HG02642 (cell line): ENCODE measurements at regions not wholly inside any gene's neighbourhood (a gene's known extent, or its start where the extent isn't known, plus 50 kb on each side); places are given as distances from the start of the nearest gene placed in this dataset.

ENCODE experiments used
- ATAC-seq: cut with Tn5 transposase; IDR thresholded peaks from one replicate; pipeline ENCODE4 v1.9.1; 2021; ENCODE audit warnings: mild to moderate bottlenecking; ENCODE audit not compliant: unreplicated experiment, poor library complexity

- no peak for ATAC-seq
Measured at GRCh38 chr5:173557123-173557903, 59.1 kb downstream of the BOD1 start.

- no peak for ATAC-seq
Measured at GRCh38 chr5:173556142-173557028, 60.1 kb downstream of the BOD1 start.

GRCh38 chr5:173554989-173555705 is 61.3 kb downstream of the BOD1 start:
- no peak for ATAC-seq

GRCh38 chr5:173554038-173554955 is 62.2 kb downstream of the BOD1 start:
- no peak for ATAC-seq

- ATAC-seq: no peak
Measured at GRCh38 chr5:173550641-173551040, 65.8 kb downstream of the BOD1 start.

GRCh38 chr5:173549644-173550043 is 66.8 kb downstream of the BOD1 start:
- ATAC-seq: no peak

- ATAC-seq: peak; percentile 74
Measured at GRCh38 chr5:173547579-173547978, 68.9 kb downstream of the BOD1 start.

GRCh38 chr5:173542964-173543363 is 73.5 kb downstream of the BOD1 start:
- ATAC-seq: no peak

- ATAC-seq: no peak
Measured at GRCh38 chr5:173542159-173542558, 74.3 kb downstream of the BOD1 start.

GRCh38 chr5:173538654-173539053 is 77.8 kb downstream of the BOD1 start:
- ATAC-seq: no peak

GRCh38 chr5:173538018-173538417 is 78.4 kb downstream of the BOD1 start:
- ATAC-seq: no peak

GRCh38 chr5:173537228-173537627 is 79.2 kb downstream of the BOD1 start:
- no peak for ATAC-seq

GRCh38 chr5:173535976-173536639 is 80.3 kb downstream of the BOD1 start:
- ATAC-seq: no peak

GRCh38 chr5:173535166-173535975 is 81.1 kb downstream of the BOD1 start:
- no peak for ATAC-seq

GRCh38 chr5:173534664-173535063 is 81.8 kb downstream of the BOD1 start:
- ATAC-seq: no peak

- ATAC-seq: no peak
Measured at GRCh38 chr5:173534031-173534430, 82.4 kb downstream of the BOD1 start.

GRCh38 chr5:173532689-173533250 is 83.7 kb downstream of the BOD1 start:
- no peak for ATAC-seq

GRCh38 chr5:173531863-173532262 is 84.6 kb downstream of the BOD1 start:
- no peak for ATAC-seq
